ENCODE measurements at regions not wholly inside any gene's neighbourhood (a gene's known extent, or its start where the extent isn't known, plus 50 kb on each side); places are given as distances from the start of the nearest gene placed in this dataset.

- no peak for TF ChIP-seq CTCF (IDR thresholded peaks at IDR 0.05)
Measured at GRCh38 chr12:78414071-78414470, 450.5 kb upstream of the SYT1 start.

- no peak for TF ChIP-seq CTCF (IDR thresholded peaks at IDR 0.05)
Measured at GRCh38 chr12:78418919-78419318, 445.7 kb upstream of the SYT1 start.

- no peak for TF ChIP-seq CTCF (IDR thresholded peaks at IDR 0.05)
Measured at GRCh38 chr12:78419513-78419912, 445.1 kb upstream of the SYT1 start.

- TF ChIP-seq CTCF (IDR thresholded peaks at IDR 0.05), result no peak
Measured at GRCh38 chr12:78420991-78421390, 443.6 kb upstream of the SYT1 start.

GRCh38 chr12:78430551-78430950, 434.0 kb upstream of the SYT1 start:
- no peak for TF ChIP-seq CTCF (IDR thresholded peaks at IDR 0.05)

- no peak for TF ChIP-seq CTCF (IDR thresholded peaks at IDR 0.05)
Measured at GRCh38 chr12:78431931-78432330, 432.6 kb upstream of the SYT1 start.

GRCh38 chr12:78439666-78440065, 424.9 kb upstream of the SYT1 start:
- TF ChIP-seq CTCF (IDR thresholded peaks at IDR 0.05), result no peak

GRCh38 chr12:78441737-78442453, 422.7 kb upstream of the SYT1 start:
- TF ChIP-seq CTCF (IDR thresholded peaks at IDR 0.05), result no peak

Measured in LNCAP (cell line).